HG02943 (cell line): ENCODE measurements at regions not wholly inside any gene's neighbourhood (a gene's known extent, or its start where the extent isn't known, plus 50 kb on each side); places are given as distances from the start of the nearest gene placed in this dataset.

Experiments
- ATAC-seq: cut with Tn5 transposase; IDR thresholded peaks from one replicate; pipeline ENCODE4 v1.9.1; 2021; ENCODE audit warnings: mild to moderate bottlenecking, low read depth, moderate library complexity; ENCODE audit not compliant: unreplicated experiment

- no peak for ATAC-seq
Measured at GRCh38 chr7:67408109-67408508, 411.5 kb downstream of the TYW1 start.

DNA sequence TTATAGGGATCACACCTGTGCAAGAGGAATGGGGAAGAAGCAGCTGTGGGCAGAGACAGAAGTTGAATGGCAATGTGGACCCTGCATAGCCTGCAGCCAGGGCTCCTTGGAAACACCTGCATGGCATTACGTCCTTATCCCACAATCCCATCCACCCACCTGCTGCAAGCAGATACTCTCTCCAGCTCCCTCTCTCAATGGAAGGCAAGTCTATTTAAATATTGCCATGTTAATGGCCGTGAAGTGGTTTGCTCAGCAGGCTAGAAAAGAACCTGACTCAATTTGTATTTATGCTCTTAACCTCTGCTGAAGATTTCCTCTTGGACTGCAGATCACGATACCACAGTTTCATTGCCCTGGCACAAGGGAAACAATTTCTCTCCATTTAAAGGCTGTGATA is 417.0 kb downstream of the TYW1 start:
- no peak for ATAC-seq

GRCh38 chr7:67414858-67415257 is 418.2 kb downstream of the TYW1 start:
- no peak for ATAC-seq

GRCh38 chr7:67422601-67423000 is 426.0 kb downstream of the TYW1 start:
- ATAC-seq, result no peak

DNA sequence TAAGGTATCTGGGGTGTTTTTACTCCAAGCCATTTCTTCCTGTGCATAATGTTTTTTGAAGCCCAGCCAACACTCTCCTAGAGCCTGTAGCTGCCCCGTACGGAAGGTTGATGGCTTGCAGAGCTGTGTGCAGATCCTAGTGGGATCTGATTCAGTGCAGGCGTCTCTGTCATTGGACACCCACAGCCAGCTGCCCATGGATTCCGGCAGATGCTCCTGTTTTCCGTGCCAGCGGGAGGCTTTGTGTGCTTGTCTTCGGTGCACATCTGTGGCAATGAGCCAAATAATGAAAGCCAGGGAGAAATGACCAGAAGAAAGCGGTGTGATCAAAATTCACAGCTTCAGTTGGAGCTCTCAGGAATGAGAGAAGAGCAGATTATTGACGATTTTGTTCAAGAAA is 426.4 kb downstream of the TYW1 start:
- ATAC-seq, result no peak

DNA sequence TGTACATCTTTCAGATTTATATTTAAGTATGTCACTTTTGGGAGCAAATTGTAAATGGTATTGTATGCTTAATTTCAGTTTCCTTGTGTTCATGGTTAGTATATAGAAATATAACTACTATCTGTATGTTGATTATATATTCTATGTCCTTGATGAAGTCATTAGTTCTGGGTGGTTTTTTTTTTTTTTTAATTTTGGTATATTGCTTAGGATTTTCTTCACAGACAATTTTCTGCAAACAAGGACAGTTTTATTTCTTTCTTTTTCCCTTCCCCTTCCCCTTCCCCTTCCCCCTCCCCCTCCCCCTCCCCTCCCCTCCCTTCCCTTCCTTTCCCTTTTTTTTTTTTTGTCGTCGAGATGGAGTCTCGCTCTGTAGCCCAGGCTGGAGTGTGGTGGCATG is 430.0 kb downstream of the TYW1 start:
- ATAC-seq, result no peak

- ATAC-seq, result no peak
Measured at GRCh38 chr7:67429735-67430134, 433.1 kb downstream of the TYW1 start.

DNA sequence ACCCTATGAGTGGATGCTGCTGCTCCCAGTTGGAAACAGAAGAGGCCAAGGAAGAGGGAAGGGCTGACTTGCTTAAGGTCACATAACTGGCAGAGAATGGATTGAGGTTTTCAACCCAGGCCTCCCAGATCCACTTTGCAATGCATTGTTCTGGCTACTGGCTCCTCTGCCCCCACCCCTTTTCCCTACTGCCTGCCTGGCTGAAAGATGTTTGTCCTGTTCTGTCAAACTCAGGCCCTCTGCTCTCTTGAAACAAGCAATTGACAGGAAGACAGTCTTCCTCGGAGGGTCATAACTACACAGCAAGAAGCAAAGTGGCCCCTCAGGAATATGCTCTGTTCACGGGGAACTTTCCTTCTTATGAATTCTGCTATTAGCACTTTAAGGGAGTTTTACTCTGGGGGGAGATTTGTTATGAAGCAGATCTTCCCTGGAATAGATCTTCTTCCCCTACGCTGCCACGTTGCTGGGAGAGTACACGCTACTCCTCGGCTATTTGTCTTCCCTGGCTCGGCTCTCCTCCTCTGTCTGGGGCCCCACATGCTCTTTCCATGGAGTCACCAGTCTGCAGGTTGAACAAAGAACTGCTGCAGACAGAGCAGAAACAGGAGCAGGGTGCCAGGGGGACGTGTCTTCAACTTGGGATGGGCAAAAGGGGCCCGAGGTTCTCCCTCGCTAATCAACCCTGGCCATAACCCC is 436.1 kb downstream of the TYW1 start:
- ATAC-seq, result no peak

DNA sequence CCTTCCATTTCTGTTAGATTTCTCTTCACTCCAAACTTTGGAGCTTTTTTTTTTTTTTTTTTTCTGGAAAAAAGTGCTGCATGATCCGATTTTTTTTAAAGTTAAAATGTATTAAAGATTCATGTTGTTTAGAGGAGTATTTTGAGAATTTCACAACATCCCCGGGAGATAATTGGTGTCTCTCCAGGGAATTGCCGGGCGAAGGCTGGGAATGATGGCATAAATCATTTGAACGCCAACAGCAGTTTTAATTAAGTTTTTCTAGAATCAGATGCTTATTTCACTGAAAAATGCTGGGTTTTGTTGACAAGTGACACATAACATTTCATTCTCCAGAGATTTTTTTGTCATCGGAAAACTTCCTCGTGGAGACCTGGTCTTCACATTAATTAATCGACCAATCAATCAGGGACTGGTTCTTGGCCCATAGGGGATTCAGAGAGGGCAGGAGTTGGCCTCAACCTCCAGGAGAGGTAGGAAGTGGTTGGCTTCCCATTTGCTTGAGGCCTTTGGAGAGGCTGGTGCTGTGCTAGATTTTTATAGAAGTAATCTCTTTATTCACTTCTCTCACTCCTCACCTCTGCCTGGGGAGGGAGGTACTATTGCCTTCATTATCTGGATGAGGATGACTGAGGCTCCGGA is 439.4 kb downstream of the TYW1 start:
- no peak for ATAC-seq

DNA sequence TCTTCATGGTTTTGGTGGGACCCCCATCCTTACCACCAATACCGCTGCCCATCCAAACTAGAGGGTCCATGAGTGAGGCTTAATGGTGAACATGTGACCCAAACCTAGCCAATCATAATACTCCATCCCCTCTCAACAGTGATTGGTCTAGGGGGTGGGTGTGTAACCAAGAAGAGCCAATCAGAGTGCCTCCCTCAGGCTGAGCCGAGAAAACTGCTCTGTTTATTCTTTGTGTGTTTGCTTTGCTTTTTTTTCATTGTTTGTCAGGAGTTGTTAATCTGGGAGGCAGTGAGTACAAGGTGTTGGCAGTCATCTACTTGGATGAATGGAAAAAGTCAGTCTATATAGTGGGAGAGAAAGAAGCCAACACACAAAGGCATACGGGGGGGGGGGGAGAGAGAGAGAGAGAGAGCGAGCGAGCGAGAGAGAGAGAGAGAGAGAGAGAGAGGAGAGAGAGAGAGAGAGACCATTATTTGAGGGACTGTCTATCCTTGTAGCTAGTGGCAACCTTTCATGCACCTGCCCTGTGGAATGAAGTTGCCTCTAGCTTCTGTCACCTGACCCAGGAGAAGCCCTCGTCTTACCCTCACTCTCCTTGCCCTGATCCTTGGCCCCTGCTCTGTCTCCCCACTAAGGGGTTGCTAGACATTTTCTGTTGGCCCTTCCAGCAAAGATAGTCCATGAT is 441.7 kb downstream of the TYW1 start:
- no peak for ATAC-seq

DNA sequence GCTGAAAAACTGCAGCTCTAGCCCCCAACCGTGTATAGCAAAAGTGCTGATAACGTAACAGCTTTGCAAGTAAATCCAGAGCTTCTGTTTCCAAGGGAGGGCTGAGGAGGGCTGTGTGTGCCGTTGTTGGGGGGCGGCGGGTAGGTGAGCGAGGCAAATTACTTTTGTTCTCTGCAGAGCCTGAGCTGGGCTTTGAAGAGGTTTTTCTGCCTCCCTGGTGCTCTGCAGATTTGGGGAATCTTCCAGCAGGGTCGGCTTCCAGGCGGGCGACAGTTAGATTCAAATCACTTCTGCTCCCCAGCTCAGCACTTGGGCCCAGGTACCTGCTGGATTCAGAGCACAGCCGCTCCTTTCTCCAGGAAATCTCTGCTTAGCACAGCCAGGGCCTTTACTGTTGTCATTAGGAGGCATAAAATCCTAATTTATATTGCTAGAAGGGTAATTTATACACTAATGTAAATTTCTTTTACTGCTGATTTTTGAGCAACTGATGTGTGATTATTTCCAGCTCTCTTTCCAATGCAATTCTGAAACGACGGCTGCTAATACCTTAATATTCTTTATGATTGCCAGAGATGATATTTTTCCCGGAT is 442.4 kb downstream of the TYW1 start:
- ATAC-seq, result no peak

GRCh38 chr7:67440321-67440720 is 443.7 kb downstream of the TYW1 start:
- no peak for ATAC-seq

GRCh38 chr7:67445728-67446127 is 449.1 kb downstream of the TYW1 start:
- no peak for ATAC-seq

- ATAC-seq, result no peak
Measured at GRCh38 chr7:67447297-67447696, 450.7 kb downstream of the TYW1 start.

- ATAC-seq, result no peak
Measured at GRCh38 chr7:67448271-67448670, 451.6 kb downstream of the TYW1 start.

DNA sequence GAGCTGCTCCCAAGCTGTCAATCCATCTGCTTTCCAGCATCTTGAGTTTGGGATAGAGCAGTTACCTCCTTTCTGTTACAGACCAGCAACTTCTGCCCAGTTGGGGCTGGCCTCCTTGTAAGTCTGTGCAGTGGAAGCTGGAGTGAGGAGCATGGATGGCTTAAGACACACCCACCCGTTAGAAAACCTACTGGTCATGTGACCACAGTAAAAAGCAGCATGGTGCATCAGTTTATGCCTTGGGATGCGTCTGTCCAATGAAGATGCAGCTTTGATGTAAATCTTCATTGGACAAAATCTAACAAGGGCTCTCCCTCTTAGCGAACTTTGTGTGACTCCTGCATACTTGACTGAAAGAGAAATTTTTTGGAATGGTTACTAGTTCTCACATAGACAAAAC is 453.5 kb downstream of the TYW1 start:
- ATAC-seq, result no peak

- ATAC-seq, result no peak
Measured at GRCh38 chr7:67451306-67451705, 454.7 kb downstream of the TYW1 start.

- no peak for ATAC-seq
Measured at GRCh38 chr7:67452516-67453026, 455.9 kb downstream of the TYW1 start.

GRCh38 chr7:67453580-67454380 is 457.1 kb downstream of the TYW1 start:
- ATAC-seq, result no peak

GRCh38 chr7:67455508-67455907 is 458.9 kb downstream of the TYW1 start:
- ATAC-seq, result no peak
